Right kidney (tissue), 1 donor: ENCODE measurements at regions not wholly inside any gene's neighbourhood (a gene's known extent, or its start where the extent isn't known, plus 50 kb on each side); places are given as distances from the start of the nearest gene placed in this dataset.

Experiments used
- DNase-seq: peaks from one replicate; pipeline ENCODE4 v3.0.0-alpha.2; 2016

DNA sequence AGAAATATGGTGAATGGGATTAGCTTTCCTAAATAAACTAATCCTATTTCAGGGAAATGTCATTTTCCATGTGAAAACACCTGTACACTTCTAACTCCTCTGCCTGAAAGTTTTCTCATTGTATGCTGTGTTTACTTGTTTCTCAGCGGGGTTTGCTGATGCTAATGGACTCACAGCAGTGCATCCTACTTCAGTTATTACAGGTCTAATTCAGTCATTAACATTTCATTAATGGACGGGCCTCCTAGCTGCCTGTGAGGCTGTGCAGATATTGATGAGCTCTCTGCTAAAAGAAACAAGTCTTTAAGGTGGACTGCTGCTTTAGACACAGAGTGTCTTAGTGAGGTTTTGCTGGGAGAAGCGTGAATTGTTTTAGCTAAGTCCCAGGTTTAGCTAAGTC, 1342.0 kb upstream of the ZEB2 start:
- DNase-seq, result no peak

DNA sequence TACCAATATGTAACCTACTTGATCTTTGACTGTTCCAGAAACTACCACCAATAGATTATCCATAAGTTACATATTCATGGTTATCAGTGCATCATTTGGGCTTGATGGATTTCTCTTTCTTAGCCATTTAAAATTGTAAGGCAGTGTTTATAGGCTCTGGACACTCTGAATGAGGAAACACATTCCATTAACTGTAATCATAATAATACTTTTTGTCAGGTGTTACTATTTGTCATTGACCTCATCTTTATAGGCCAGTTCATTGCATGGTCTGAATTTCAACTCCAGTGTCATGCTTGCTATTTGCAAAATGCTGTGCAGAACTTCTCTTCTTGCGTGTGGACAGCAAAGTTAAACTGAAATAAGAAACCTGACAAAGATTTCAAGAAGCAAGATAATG, 1340.2 kb upstream of the ZEB2 start:
- no peak for DNase-seq

- DNase-seq, result no peak
Observed at GRCh38 chr2:145855142-145855541, 1335.2 kb upstream of the ZEB2 start.

- no peak for DNase-seq
Observed at GRCh38 chr2:145854039-145854755, 1334.3 kb upstream of the ZEB2 start.

- DNase-seq, result no peak
Observed at GRCh38 chr2:145851730-145852129, 1331.8 kb upstream of the ZEB2 start.

- no peak for DNase-seq
Observed at GRCh38 chr2:145849466-145849865, 1329.5 kb upstream of the ZEB2 start.

DNA sequence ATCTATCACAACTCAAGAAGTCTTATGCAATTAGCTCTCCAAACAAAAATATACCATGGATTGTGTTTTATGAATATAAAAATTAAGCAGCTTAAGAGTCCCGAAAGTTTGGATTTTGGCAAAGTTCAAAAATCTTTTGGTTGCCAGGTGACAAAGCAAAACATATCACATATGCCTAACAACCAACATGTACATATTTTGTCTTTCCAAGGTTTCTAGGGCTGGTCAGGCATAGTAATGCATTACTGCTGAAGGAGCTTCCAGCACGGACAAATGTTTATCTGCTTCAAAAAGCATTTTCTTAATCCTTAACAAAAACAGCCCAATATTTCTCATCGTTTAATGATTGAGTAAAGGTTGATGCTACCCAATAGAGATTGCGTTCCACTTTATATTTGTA, 1327.1 kb upstream of the ZEB2 start:
- DNase-seq, result no peak

- DNase-seq, result no peak
Observed at GRCh38 chr2:145845923-145846322, 1326.0 kb upstream of the ZEB2 start.

DNA sequence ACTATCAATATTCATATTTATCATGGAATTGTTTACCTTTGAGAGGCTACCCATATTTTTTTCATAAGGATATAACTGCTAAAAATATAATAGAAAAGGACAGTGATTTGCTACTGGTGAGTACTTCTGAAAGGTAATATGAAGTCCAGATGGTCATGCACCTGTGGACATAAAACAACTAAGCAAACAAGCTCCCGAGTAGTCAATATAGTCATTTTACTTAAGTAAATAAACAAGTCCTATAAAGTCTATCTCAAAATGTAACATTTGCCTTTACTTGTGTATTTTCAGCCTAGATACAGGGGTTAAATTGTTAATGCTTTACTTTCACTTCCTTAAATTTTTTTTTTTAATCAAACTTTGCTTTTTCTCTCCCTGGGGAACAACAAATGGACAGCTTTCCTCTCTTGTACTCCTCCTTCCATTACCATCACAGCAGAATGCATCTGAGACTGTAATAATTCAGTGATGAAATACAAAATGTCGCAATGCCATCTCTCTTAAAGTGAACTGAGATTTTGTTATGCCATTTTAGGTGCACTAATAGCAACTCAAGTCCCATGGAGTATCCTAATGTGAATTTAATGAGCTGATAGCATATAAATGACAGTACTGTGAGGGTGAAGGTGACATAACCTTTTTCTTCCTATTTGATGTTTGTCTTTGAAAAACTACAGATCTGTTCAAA, 1325.4 kb upstream of the ZEB2 start:
- no peak for DNase-seq

DNA sequence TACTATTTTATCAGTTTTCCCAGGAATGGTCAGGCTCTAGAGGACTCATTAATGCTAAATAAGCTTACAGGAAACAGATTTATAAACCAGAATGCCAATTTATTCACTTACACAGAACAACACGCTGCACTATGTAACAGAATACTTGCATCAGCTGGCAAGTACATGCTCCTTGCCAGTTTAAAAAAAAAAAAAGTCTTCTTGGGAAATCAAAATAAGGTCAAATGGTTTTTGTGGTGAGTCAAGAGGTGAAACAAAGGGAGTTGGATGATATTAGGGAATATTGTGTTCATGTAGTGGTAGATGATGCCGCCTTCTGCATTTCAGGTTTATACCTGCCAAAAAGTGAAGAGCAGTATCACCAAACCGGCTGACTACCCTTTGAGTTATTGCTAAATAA, 1322.1 kb upstream of the ZEB2 start:
- no peak for DNase-seq

DNA sequence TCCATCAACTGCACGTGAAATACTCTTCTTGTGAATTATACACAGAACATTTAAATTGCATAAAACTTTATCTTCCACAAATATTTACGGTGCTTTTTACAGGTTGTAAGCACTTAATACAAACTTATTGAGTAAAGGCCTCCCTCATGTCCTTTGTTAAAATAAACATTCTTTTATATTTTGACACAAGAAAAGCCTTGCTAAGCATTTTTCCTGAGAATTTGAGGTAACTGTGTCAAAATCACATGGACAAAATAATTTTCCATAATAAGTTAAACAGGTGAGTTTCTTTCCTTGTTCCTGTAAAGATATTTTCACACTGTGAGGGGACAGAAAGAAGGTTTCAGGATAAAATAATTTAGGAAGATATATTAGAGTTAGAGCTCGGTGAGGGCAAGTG, 1317.1 kb upstream of the ZEB2 start:
- no peak for DNase-seq

GRCh38 chr2:145835665-145836064, 1315.7 kb upstream of the ZEB2 start:
- DNase-seq, result no peak

DNA sequence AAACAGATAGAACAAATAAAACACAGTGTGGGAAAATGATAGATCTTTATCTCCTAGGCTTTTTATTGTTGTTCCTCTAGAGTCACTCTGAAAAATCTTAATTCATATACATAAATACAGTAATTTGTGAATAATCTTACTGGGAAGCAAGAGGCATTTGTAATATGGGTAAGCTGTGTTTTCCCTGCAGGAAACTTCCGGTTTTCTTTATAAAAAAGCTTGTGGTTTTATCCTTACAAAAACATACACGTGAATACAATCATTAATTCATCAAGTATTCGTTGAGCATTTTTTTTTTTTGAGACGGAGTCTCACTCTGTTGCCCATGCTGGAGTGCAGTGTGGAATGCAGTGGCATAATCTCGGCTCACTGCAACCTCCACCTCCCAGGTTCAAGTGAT, 1312.8 kb upstream of the ZEB2 start:
- DNase-seq, result no peak

GRCh38 chr2:145829931-145830330, 1310.0 kb upstream of the ZEB2 start:
- no peak for DNase-seq

DNA sequence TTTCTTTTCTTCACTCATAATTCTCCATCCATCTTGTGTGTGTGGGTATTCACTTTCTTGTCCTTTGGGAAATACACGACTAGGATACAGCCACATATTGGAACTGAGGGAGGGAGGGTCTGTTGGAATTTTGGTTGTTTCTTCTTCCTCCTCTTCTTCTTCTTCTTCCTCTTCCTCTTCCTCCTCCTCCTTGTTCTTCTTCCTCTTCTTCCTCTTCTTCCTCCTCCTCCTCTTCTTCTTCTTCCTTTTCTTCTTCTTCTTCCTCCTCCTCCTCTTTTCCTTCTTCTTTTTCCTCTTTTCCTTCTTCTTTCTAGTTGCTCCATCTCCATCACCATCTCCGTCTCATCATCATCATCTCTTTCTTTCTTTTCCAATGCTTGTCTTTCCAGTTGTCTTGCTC, 1307.3 kb upstream of the ZEB2 start:
- no peak for DNase-seq

- DNase-seq, result no peak
Observed at GRCh38 chr2:145824384-145824783, 1304.5 kb upstream of the ZEB2 start.

DNA sequence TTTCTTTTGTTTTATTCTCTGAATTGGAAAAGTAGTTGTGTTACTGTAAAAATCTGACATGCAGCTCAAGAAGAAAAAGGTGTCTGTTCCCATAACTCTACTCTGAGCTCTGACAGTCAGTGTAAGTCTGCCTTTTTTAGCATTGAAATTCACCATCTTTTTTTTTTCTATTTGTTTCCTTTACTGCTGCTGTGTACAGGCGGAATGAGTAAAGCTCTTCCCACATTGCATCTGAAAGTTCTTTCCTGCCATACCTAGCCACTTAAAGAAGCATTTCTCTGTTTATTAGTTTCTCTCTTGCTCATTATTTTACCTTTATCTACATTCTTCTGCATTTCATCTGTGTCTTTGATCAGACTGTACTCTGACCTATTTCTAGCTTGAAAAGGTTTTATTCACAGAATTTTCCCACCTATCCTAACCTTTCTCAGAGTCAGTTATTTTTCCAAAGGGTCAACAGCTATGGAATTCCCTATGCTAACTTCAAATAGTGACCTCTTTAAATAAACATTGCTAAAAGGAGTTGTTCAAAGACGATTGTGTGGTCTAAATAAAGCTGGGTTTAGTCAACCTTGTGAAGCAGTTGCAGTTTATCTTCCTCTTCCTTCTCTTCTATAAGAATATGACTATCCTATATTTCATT, 1303.1 kb upstream of the ZEB2 start:
- no peak for DNase-seq

DNA sequence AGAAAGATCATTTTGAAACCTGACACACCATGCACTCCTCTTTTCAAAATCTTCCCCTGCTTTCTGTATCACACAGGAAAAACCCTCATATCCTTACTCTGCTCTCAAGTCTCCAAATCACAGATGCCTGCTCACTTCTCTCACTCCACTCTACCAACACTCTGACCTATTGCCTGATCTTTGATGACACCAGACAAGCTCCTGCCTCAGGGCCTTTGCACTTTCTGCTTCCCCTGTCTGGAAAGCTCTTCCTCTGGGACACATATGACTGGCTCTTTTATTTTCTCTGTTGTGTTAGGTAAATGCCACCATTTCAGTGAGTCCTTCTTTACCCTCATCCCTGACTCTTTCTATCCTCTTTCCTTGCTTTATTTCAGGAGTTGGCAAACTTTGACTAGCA, 1300.7 kb upstream of the ZEB2 start:
- DNase-seq, result no peak

- no peak for DNase-seq
Observed at GRCh38 chr2:145818890-145819504, 1299.1 kb upstream of the ZEB2 start.

DNA sequence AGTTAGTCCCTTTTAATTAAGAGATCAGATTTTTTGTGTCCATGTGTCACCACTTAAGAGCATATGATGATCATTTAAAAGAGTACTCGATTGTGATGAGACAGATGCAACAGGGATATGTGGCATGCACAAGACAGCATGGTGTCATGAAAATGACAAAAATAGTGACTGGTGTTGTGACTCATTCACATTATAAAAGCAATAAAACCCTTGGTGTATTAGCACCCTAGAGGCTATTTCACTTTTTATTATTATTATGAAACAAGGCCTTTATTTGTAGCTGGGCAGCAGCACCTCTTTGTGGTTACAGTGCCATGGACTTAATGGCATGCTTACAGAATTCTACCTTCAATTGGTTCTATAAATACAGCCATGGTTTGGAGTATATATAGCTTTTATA, 1296.0 kb upstream of the ZEB2 start:
- DNase-seq, result no peak

- no peak for DNase-seq
Observed at GRCh38 chr2:145813481-145813880, 1293.6 kb upstream of the ZEB2 start.

DNA sequence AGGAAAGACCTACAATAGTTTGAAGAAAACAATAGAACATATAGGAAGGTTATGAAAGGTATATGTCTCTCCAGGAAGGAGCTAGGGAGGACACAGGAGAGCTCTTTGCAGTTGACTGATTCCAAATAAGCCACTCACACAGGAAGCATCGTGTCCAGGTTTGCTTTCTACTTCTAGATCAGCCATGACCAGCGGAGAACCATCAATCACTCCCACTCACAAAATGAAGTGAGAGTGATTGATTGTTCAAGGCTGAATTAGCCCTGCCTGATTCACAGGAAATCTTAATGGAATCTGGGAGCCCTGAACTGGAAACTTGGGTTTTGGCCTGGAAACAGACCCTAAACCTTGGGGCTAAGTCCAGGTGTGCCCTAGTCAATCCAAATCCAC, 1292.2 kb upstream of the ZEB2 start:
- no peak for DNase-seq
